ENCODE measurements at regions not wholly inside any gene's neighbourhood (a gene's known extent, or its start where the extent isn't known, plus 50 kb on each side); places are given as distances from the start of the nearest gene placed in this dataset.
"Not testable (repeated sequence)": the region's sequence is repeated elsewhere in the genome, so short reads cannot be mapped to it uniquely, and the experiment has no call there.

- H3K9me3 Mint-ChIP-seq = peaks cover 3% of the 10 kb centered on the region
Measured at GRCh38 chr10:21398563-21399231, 126.8 kb downstream of the SKIDA1 start.

GRCh38 chr10:21396889-21397288 is 128.6 kb downstream of the SKIDA1 start:
- no peak for ATAC-seq
- Mint-ChIP-seq H3K4me3 (no peak overlapping the region), H3K36me3 (no peaks in the 10 kb centered on the region), H3K27ac (no peak overlapping the region), H3K27me3 (peaks cover 6 to 8% of the 10 kb centered on the region in 2 donors), H3K9me3 (peaks cover 3% of the 10 kb centered on the region), H3K4me1 (ENCODE audit: low read depth in 2 of 2) (no peaks in the 10 kb centered on the region)
- no peak for DNase-seq (ENCODE audit: low spot score)

More at GRCh38 chr10:21398563-21399231, 126.8 kb downstream of the SKIDA1 start:
- Mint-ChIP-seq H3K4me3 (no peak overlapping the region), H3K4me1 (ENCODE audit: low read depth in 2 of 2) (no peaks in the 10 kb centered on the region), H3K36me3 (no peaks in the 10 kb centered on the region), H3K27ac (no peak overlapping the region), H3K27me3 (peaks cover 6 to 8% of the 10 kb centered on the region in 2 donors)
- no peak for ATAC-seq
- DNase-seq (ENCODE audit: low spot score) = no peak

DNA sequence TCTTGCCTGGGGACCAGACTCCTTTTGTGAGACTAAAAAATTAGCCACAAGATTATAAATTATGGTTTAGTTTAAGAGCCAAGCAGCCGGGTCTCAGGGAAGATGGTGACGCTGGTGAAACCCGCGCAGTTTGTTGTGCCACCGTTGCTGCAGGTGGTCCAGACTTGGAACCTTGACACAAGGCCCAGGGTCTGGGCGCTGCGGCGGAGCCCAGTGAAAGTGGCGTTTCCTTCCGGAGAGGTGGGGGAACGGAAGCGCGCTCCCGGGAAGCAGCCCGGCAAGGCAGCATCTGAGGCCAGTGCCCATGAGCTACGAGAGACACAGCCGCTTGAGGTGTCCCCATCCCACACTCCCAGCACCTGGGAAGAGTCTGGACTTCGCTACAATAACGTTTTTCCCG is 131.6 kb downstream of the SKIDA1 start:
- no peak for DNase-seq (ENCODE audit: low spot score)
- H3K27me3 Mint-ChIP-seq = peaks cover 12 to 13% of the 10 kb centered on the region in 2 donors
- no peaks in the 10 kb centered on the region for H3K36me3 Mint-ChIP-seq
- peaks cover 3% of the 10 kb centered on the region for H3K9me3 Mint-ChIP-seq
- no peak overlapping the region for H3K4me3 Mint-ChIP-seq
- H3K27ac Mint-ChIP-seq = no peak overlapping the region
- H3K4me1 Mint-ChIP-seq (ENCODE audit: low read depth in 2 of 2) = no peaks in the 10 kb centered on the region
- ATAC-seq = no peak

DNA sequence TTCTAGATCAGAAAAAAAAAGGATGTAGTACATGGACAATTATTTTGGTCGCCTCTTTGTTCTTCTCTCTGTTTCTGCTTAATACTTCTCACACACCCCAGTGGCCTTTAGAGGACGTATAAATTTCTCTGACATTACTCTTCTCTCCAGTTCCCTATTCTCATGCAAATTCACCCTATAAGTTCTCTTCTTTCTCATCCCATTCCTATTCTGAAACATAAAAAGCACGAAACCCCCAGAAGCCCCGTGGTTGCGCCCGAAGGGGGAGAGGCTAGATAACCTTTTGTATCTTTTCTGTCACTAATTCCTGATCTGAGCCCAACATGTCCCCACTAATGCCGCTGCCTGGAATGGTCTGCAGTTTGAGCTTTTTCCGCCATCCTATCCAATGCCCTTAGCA is 136.9 kb downstream of the SKIDA1 start:
- Mint-ChIP-seq H3K27me3 (peaks cover 10 to 20% of the 10 kb centered on the region in 2 donors), H3K27ac (no peak overlapping the region), H3K4me1 (ENCODE audit: low read depth in 2 of 2) (no peaks in the 10 kb centered on the region), H3K4me3 (no peak overlapping the region), H3K36me3 (no peaks in the 10 kb centered on the region), H3K9me3 (no peaks in the 10 kb centered on the region)
- ATAC-seq (no peak), DNase-seq (ENCODE audit: low spot score) (no peak)

DNA sequence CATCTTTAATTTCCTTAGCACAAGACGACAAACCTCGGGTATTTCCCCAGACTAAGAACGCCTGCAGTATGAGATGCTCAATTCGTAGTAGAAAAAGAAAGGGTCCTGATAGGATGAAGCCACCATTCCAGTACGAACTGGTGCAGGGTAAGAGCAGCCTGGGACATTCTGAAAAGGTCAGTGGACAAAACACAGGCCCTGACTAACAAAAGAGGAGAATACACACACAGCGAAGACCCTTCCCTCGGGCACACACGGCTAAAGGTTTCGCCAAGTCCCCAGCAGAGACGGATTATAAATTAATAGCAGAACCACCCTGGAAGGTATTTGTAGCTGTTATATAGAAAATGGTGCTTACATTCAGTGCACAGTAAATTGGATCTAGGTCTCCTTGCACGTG is 137.6 kb downstream of the SKIDA1 start:
- no peak overlapping the region for H3K4me3 Mint-ChIP-seq
- no peaks in the 10 kb centered on the region for H3K4me1 Mint-ChIP-seq (ENCODE audit: low read depth in 2 of 2)
- H3K27me3 Mint-ChIP-seq = peaks cover 10 to 20% of the 10 kb centered on the region in 2 donors
- no peak for DNase-seq (ENCODE audit: low spot score)
- no peaks in the 10 kb centered on the region for H3K36me3 Mint-ChIP-seq
- no peaks in the 10 kb centered on the region for H3K9me3 Mint-ChIP-seq
- H3K27ac Mint-ChIP-seq = no peak overlapping the region
- no peak for ATAC-seq

DNA sequence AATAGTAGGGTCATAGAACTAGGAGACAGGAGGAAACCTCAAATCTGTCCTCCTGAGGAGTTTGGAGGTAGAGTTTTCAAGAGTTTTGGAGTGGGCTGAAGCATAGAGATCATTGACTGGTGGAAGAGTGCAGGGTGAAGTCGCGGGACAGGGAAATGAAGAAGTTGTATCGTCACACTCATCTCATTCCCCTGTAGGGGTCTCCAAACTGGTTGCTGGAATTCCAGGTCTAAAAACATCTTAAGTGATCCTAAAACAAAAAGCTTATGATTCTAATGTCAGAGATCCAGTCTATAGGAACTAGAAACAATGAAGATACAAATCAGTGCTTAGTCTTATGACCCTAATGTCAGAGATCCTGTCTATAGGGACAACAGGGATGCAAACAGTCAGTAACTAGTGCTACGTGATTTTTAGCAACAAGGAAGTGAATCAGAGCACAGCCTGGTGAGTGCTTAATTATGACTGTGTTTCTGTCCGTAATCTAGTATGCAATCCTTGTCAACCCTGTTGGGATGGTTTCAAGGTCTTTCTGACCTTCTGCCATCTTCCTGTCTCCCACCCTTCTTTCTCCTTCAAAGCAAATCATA is 139.4 kb downstream of the SKIDA1 start:
- Mint-ChIP-seq H3K27ac (no peak overlapping the region), H3K27me3 (peaks cover 8 to 16% of the 10 kb centered on the region in 2 donors), H3K9me3 (no peaks in the 10 kb centered on the region), H3K36me3 (no peaks in the 10 kb centered on the region), H3K4me3 (no peak overlapping the region), H3K4me1 (ENCODE audit: low read depth in 2 of 2) (no peaks in the 10 kb centered on the region)
- ATAC-seq (no peak), DNase-seq (ENCODE audit: low spot score) (no peak)

GRCh38 chr10:21385536-21385935 is 139.9 kb downstream of the SKIDA1 start:
- ATAC-seq = no peak
- Mint-ChIP-seq H3K4me3 (no peak overlapping the region), H3K36me3 (no peaks in the 10 kb centered on the region), H3K27me3 (peaks cover 7 to 12% of the 10 kb centered on the region in 2 donors), H3K4me1 (ENCODE audit: low read depth in 2 of 2) (no peaks in the 10 kb centered on the region), H3K9me3 (no peaks in the 10 kb centered on the region), H3K27ac (no peak overlapping the region)
- no peak for DNase-seq (ENCODE audit: low spot score)

- Mint-ChIP-seq H3K27ac (no peak overlapping the region), H3K36me3 (no peaks in the 10 kb centered on the region), H3K27me3 (no peaks in the 10 kb centered on the region), H3K9me3 (no peaks in the 10 kb centered on the region), H3K4me1 (ENCODE audit: low read depth in 2 of 2) (no peaks in the 10 kb centered on the region), H3K4me3 (no peak overlapping the region)
- DNase-seq (ENCODE audit: low spot score) (no peak), ATAC-seq (no peak)
Measured at GRCh38 chr10:21379143-21379542, 146.3 kb downstream of the SKIDA1 start.

DNA sequence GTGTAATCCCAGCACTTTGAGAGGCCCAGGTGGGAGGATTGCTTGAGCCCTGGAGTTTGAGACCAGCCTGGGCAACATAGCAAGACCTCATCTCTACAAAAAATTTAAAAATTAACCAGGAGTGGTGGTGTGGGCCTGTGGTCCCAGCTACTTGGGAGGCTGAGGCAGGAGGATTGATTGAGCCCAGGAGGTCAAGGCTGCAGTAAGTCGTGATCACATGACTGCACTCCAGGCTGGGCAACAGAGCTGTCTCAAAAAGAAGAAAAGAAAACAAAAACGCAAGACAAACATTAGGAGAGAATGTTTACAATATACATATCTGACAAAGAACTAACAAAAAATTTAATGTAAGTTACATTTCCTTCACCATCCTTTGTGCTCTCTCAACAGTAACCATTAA is 150.2 kb downstream of the SKIDA1 start:
- not testable (repeated sequence) for H3K27ac Mint-ChIP-seq; ATAC-seq; H3K36me3 Mint-ChIP-seq; DNase-seq (ENCODE audit: low spot score); H3K4me1 Mint-ChIP-seq (ENCODE audit: low read depth in 2 of 2); H3K9me3 Mint-ChIP-seq; H3K27me3 Mint-ChIP-seq; H3K4me3 Mint-ChIP-seq

DNA sequence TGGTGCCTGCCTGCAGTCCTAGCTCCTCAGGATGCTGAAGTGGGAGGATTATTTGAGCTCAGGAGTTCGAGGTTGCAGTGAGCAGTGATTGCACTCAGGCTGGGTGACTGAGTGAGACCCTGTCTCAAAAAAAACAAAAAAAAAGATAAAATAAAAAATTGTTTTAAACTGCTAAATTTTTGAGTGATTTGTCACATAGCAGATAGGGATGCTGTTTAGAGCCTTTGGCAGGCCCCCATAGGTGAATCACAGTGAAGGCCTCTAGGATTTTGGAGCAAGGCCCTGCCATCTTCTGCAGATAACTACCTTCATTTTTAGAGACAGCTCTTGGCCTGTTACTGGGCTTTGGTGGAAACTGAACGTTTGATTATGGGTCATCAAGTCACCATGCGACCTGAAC is 151.6 kb downstream of the SKIDA1 start:
- not testable (repeated sequence) for DNase-seq (ENCODE audit: low spot score); H3K9me3 Mint-ChIP-seq; H3K27ac Mint-ChIP-seq; H3K4me3 Mint-ChIP-seq; ATAC-seq; H3K4me1 Mint-ChIP-seq (ENCODE audit: low read depth in 2 of 2); H3K27me3 Mint-ChIP-seq; H3K36me3 Mint-ChIP-seq

- Mint-ChIP-seq H3K9me3 (no peaks in the 10 kb centered on the region), H3K36me3 (no peaks in the 10 kb centered on the region), H3K27me3 (peaks cover 0 to 2% of the 10 kb centered on the region in 2 donors), H3K27ac (no peak overlapping the region), H3K4me3 (no peak overlapping the region), H3K4me1 (ENCODE audit: low read depth in 2 of 2) (peaks cover 0 to 4% of the 10 kb centered on the region in 2 donors)
- ATAC-seq = no peak
- DNase-seq (ENCODE audit: low spot score) = no peak
Measured at GRCh38 chr10:21372651-21373410, 152.7 kb downstream of the SKIDA1 start.

GRCh38 chr10:21369697-21370096 is 155.8 kb downstream of the SKIDA1 start:
- no peaks in the 10 kb centered on the region for H3K9me3 Mint-ChIP-seq
- no peak overlapping the region for H3K4me3 Mint-ChIP-seq
- H3K36me3 Mint-ChIP-seq = no peaks in the 10 kb centered on the region
- peaks cover 0 to 4% of the 10 kb centered on the region in 2 donors for H3K4me1 Mint-ChIP-seq (ENCODE audit: low read depth in 2 of 2)
- peaks cover 0 to 2% of the 10 kb centered on the region in 2 donors for H3K27me3 Mint-ChIP-seq
- ATAC-seq (no peak), DNase-seq (ENCODE audit: low spot score) (no peak)
- H3K27ac Mint-ChIP-seq = no peak overlapping the region

GRCh38 chr10:21368728-21369425 is 156.6 kb downstream of the SKIDA1 start:
- no peaks in the 10 kb centered on the region for H3K36me3 Mint-ChIP-seq
- H3K4me1 Mint-ChIP-seq (ENCODE audit: low read depth in 2 of 2) = peaks cover 0 to 4% of the 10 kb centered on the region in 2 donors
- DNase-seq (ENCODE audit: low spot score) = no peak
- no peak overlapping the region for H3K4me3 Mint-ChIP-seq
- no peak for ATAC-seq
- H3K9me3 Mint-ChIP-seq = no peaks in the 10 kb centered on the region
- H3K27me3 Mint-ChIP-seq = peaks cover 0 to 2% of the 10 kb centered on the region in 2 donors
- no peak overlapping the region for H3K27ac Mint-ChIP-seq
